Tibial artery (tissue), 4 donors: ENCODE measurements at regions not wholly inside any gene's neighbourhood (a gene's known extent, or its start where the extent isn't known, plus 50 kb on each side); places are given as distances from the start of the nearest gene placed in this dataset.

Experiments used
- DNase-seq, 2 donors: peaks; one replicate each; pipeline ENCODE4 v3.0.0-alpha.2; 2019
- H3K27ac ChIP-seq, 2 donors: fragments of 200-600 bp; sonication (generic) in 1 of 2; 1 replicate in 1 of 2; 2 replicates in 1 of 2; pipeline ENCODE4 v1.5.1; 2018 to 2019; ENCODE audit warnings: mild to moderate bottlenecking in 1 of 2
- H3K27me3 ChIP-seq, 2 donors: fragments of 200-600 bp; sonication (generic) in 1 of 2; one replicate each; pipeline versions ENCODE4 v1.5.1 to v1.6.0; 2016 to 2019
- H3K36me3 ChIP-seq, 3 donors: fragments of 200-600 bp; sonication (generic) in 2 of 3; one replicate each; pipeline ENCODE4 v1.5.1; 2016 to 2019; ENCODE audit warnings: mild to moderate bottlenecking in 2 of 3
- H3K4me1 ChIP-seq, 4 donors: fragments of 200-600 bp; sonication (generic) in 2 of 4; 1 replicate in 3 of 4; 2 replicates in 1 of 4; pipeline ENCODE4 v1.5.1; 2016 to 2019
- H3K4me3 ChIP-seq, 2 donors: fragments of 200-600 bp; sonication (generic) in 1 of 2; 1 replicate in 1 of 2; 2 replicates in 1 of 2; pipeline ENCODE4 v1.5.1; 2018 to 2019; ENCODE audit warnings: mild to moderate bottlenecking in 2 of 2
- H3K9me3 ChIP-seq, 3 donors: fragments of 200-600 bp; sonication (generic) in 1 of 3; one replicate each; pipeline ENCODE4 v1.5.1; 2016 to 2019
- intact Hi-C: fragments of 100-400 bp; cut with DNase I; formaldehyde crosslinking; loops from one replicate; pipeline ENCODE4 v1.15.0; 2023; ENCODE audit warnings: low total_unique reads
- TF ChIP-seq, protein P1 (sequence below), 2 experiments: fragments of 200-600 bp in 1 of 2; fragments of 450-650 bp in 1 of 2; IDR thresholded peaks; one replicate each; pipeline ENCODE4 v1.5.1; 2017 to 2019; ENCODE audit warnings: antibody characterized with exemption in 2 of 2, mild to moderate bottlenecking in 1 of 2, moderate library complexity in 1 of 2

DNA sequence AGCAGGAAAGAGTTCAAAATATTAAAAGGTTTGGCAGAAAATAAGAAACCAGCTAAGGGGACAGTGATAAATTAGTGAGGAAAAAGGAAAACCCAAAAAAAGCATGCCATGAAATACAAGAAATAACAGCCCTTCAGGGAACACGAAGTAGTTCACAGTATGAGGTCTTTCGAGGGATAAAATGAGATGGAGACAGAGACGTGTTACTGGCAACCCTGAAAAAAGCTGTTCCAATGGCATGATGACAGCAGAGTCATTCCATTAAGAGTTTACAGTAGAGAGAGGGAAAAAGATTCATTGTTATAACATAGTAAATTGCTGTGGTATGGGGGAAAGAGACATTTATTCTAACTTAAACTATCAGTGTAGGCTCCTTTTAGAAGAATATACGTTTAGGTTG lies 391.2 kb downstream of the ANKRD7 start:
- DNase-seq, result no peak
- H3K4me3 ChIP-seq, result no peak overlapping the region

DNA sequence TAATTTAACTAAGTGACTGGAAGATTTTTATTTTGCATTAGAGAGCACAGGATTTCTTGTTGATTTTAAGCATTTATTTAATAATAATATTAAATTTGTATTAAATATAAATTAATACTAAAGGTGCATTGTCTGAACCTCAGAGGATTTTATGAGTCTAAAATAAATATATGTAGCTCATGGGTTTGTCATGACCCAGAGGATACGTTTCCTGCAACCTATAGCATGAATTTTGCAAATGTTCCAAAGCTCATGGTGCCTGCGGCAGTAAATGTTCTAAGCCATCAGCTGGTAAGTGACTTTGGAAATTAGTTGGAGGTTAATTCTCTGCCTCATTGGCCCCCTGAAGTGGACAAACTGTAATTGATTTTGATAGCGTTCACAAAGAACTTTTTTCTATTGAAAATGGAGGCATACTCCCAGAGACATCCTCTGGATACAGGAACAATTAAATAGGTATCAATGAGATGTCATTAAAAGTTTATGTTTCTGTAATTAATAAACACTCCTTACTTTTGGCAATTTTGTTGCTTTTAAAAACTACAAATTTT lies 397.4 kb downstream of the ANKRD7 start:
- peaks cover 0 to 3% (median 0%) of the 10 kb centered on the region in 3 donors for H3K9me3 ChIP-seq
- TF ChIP-seq, protein P1, sequence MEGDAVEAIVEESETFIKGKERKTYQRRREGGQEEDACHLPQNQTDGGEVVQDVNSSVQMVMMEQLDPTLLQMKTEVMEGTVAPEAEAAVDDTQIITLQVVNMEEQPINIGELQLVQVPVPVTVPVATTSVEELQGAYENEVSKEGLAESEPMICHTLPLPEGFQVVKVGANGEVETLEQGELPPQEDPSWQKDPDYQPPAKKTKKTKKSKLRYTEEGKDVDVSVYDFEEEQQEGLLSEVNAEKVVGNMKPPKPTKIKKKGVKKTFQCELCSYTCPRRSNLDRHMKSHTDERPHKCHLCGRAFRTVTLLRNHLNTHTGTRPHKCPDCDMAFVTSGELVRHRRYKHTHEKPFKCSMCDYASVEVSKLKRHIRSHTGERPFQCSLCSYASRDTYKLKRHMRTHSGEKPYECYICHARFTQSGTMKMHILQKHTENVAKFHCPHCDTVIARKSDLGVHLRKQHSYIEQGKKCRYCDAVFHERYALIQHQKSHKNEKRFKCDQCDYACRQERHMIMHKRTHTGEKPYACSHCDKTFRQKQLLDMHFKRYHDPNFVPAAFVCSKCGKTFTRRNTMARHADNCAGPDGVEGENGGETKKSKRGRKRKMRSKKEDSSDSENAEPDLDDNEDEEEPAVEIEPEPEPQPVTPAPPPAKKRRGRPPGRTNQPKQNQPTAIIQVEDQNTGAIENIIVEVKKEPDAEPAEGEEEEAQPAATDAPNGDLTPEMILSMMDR (IDR thresholded peaks at IDR 0.05), result no peak
- H3K27ac ChIP-seq, result no peak overlapping the region
- intact Hi-C loops, result no loop called here
- no peak overlapping the region for H3K4me3 ChIP-seq
- no peak for DNase-seq
- H3K36me3 ChIP-seq, result no peaks in the 10 kb centered on the region
- no peaks in the 10 kb centered on the region for H3K4me1 ChIP-seq
- no peaks in the 10 kb centered on the region for H3K27me3 ChIP-seq

More for the DNA sequence above, 391.2 kb downstream of the ANKRD7 start:
- no peaks in the 10 kb centered on the region for H3K9me3 ChIP-seq
- no peaks in the 10 kb centered on the region for H3K4me1 ChIP-seq
- H3K27ac ChIP-seq, result no peak overlapping the region
- no peaks in the 10 kb centered on the region for H3K27me3 ChIP-seq
- TF ChIP-seq, protein P1 (IDR thresholded peaks at IDR 0.05), result no peak
- intact Hi-C loops, result no loop called here
- no peaks in the 10 kb centered on the region for H3K36me3 ChIP-seq

DNA sequence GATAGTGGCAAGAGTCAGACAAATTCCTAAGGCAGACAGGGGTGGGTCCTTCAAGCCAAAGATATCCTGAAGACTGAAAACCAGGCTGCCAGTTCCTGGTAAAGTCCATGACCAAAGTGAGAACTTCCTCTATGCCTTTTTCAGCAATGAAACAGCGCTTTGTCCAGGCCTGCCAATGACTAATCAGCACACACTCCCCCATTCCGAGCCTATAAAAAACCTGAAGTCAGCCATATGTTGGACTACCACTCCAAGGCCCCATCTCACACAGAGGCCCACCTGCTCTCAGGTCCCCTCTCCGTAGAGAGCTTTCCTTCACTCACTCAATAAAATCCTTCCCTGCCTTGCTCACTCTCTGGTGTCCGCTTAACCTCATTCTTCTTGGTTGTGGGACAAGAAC lies 402.2 kb downstream of the ANKRD7 start:
- no peak for DNase-seq
- H3K27ac ChIP-seq, result no peak overlapping the region
- TF ChIP-seq, protein P1 (IDR thresholded peaks at IDR 0.05), result no peak
- intact Hi-C loops, result no loop called here
- H3K27me3 ChIP-seq, result no peaks in the 10 kb centered on the region
- H3K9me3 ChIP-seq, result peaks cover 0 to 8% (median 0%) of the 10 kb centered on the region in 3 donors
- peaks cover 0 to 4% (median 0%) of the 10 kb centered on the region in 4 donors for H3K4me1 ChIP-seq
- H3K4me3 ChIP-seq, result no peak overlapping the region
- H3K36me3 ChIP-seq, result no peaks in the 10 kb centered on the region

DNA sequence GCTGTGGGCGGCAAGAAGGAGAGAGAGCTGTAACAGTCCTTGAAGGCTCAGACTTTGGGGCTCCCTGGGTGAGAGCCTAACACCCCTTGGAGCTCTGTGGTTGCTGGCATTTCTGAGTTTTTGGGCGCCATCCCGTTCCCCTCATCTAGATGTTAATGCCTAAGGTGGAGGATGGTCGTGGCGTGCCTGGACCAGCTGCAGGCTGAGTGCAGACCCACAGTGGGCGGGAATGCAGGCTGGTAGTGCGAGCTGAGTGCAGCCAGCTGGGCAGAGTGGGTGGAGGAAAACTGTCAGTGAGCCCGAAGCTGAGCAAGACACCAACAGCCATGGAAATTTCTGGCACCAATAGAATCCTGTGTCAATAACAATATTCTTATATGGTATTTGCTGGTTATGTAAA lies 403.0 kb downstream of the ANKRD7 start:
- Histone ChIP-seq H3K4me3 (no peak overlapping the region), H3K36me3 (no peaks in the 10 kb centered on the region), H3K27ac (no peak overlapping the region), H3K4me1 (peaks cover 0 to 4% (median 0%) of the 10 kb centered on the region in 4 donors), H3K27me3 (no peaks in the 10 kb centered on the region), H3K9me3 (peaks cover 0 to 8% (median 0%) of the 10 kb centered on the region in 3 donors)
- intact Hi-C loops, result no loop called here
- TF ChIP-seq, protein P1 (IDR thresholded peaks at IDR 0.05), result no peak
- no peak for DNase-seq

DNA sequence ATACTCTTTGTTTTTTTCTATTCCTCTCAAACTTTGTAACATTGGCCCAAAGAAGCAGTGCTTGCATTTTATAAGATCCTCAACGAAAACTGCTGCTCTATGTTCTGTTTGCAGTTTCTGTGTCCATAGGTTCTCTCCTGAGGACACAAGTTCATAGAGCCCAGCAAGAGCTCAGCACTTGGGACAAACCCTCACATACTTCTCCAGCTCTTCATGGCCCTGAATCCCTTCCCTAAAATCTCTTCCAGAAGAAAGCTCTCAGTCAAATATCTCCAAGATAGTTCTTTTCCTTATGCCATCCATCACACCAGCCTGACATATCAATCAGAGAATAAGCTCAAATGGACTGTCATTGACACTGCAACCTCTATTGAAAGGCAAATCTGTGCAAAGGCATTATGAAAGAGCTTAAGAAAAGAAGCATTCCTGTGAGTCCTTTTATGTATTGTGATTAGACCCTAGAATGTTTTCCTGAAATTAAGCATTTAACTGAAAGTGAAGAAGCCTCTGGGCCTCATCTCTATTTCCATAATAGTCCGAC lies 405.5 kb downstream of the ANKRD7 start:
- intact Hi-C loops, result no loop called here
- Histone ChIP-seq H3K9me3 (peaks cover 0 to 8% (median 0%) of the 10 kb centered on the region in 3 donors), H3K36me3 (no peaks in the 10 kb centered on the region), H3K4me3 (no peak overlapping the region), H3K27me3 (no peaks in the 10 kb centered on the region), H3K27ac (no peak overlapping the region), H3K4me1 (peaks cover 0 to 10% (median 0%) of the 10 kb centered on the region in 4 donors)
- no peak for DNase-seq
- TF ChIP-seq, protein P1 (IDR thresholded peaks at IDR 0.05), result no peak
